IMR-90 (cell line): ENCODE measurements at regions not wholly inside any gene's neighbourhood (a gene's known extent, or its start where the extent isn't known, plus 50 kb on each side); places are given as distances from the start of the nearest gene placed in this dataset.

ENCODE experiments used
- ATAC-seq: fragments of 200-7000 bp; cut with Tn5 transposase; 2 replicates; pipeline ENCODE4 v1.9.1; 2020; ENCODE audit warnings: low read depth, mild to moderate bottlenecking, moderate library complexity
- BruUV-seq: library from RNA; stranded (reverse); fragments of 400-500 nt; replicated peaks from 2 replicates; lab custom pipeline; 2021; lab: Mats Ljungman, UMichigan
- CTCF ChIA-PET: fragments of 300-600 bp; formaldehyde crosslinking; extraction: SDS; loops from one replicate; lab custom pipeline; 2021; ENCODE audit warnings: antibody characterized with exemption; lab: Yijun Ruan, JAX
- POLR2A ChIA-PET: fragments of 300-600 bp; sonication (Branson Sonifier 250); formaldehyde crosslinking; loops from one replicate; lab custom pipeline; 2022; ENCODE audit warnings: antibody characterized with exemption; ENCODE audit not compliant: unreplicated experiment; lab: Charles Lee
- DNase-seq: peaks from one replicate; pipeline ENCODE4 v3.0.0; 2013
- H2AFZ ChIP-seq: replicated peaks from 2 replicates; pipeline ENCODE3; 2013; ENCODE audit warnings: low read length, mild to moderate bottlenecking; ENCODE audit not compliant: poor library complexity
- H2AK5ac ChIP-seq: 2 replicates; pipeline ENCODE4 v1.6.1; 2013; ENCODE audit warnings: low read depth, low read length, inconsistent platforms
- H2AK9ac ChIP-seq: replicated peaks from 2 replicates; pipeline ENCODE3; 2013; ENCODE audit warnings: mild to moderate bottlenecking, low read depth, low read length, moderate library complexity; ENCODE audit not compliant: poor library complexity
- H2BK120ac ChIP-seq: 2 replicates; pipeline ENCODE4 v1.6.1; 2013; ENCODE audit warnings: low read depth, low read length, inconsistent platforms
- H2BK15ac ChIP-seq: 3 replicates; pipeline ENCODE4 v1.6.1; 2013; ENCODE audit warnings: low read depth, low read length, inconsistent platforms
- H2BK20ac ChIP-seq: 2 replicates; pipeline ENCODE4 v1.6.1; 2013; ENCODE audit warnings: low read depth, mild to moderate bottlenecking, inconsistent platforms, low read length, moderate library complexity
- H2BK5ac ChIP-seq: 2 replicates; pipeline ENCODE4 v1.6.1; 2013; ENCODE audit warnings: mild to moderate bottlenecking, low read depth, low read length, inconsistent platforms; ENCODE audit not compliant: poor library complexity, severe bottlenecking
- H3K14ac ChIP-seq: replicated peaks from 2 replicates; pipeline ENCODE4 v1.6.1; 2013; ENCODE audit warnings: low read depth, low read length, inconsistent platforms
- H3K18ac ChIP-seq: 2 replicates; pipeline ENCODE4 v1.6.1; 2013; ENCODE audit warnings: low read depth, low read length, control low read depth
- H3K23ac ChIP-seq: 2 replicates; pipeline ENCODE4 v1.6.1; 2013; ENCODE audit warnings: low read depth, low read length, inconsistent platforms
- H3K27ac ChIP-seq: 2 replicates; pipeline ENCODE4 v1.5.1; 2013; ENCODE audit warnings: mild to moderate bottlenecking, control low read depth, low read length; ENCODE audit not compliant: insufficient read depth
- H3K27me3 ChIP-seq: 2 replicates; pipeline ENCODE4 v1.6.1; 2013; ENCODE audit warnings: low read length; ENCODE audit not compliant: control insufficient read depth, insufficient read depth
- H3K36me3 ChIP-seq: 2 replicates; pipeline ENCODE4 v1.6.1; 2013; ENCODE audit warnings: low read length, mixed read lengths; ENCODE audit not compliant: control insufficient read depth, insufficient read depth
- H3K4ac ChIP-seq: 2 replicates; pipeline ENCODE4 v1.6.1; 2013; ENCODE audit warnings: low read depth, low read length, inconsistent platforms
- H3K4me1 ChIP-seq: 2 replicates; pipeline ENCODE4 v1.6.1; 2013; ENCODE audit warnings: low read length, mixed read lengths; ENCODE audit not compliant: control insufficient read depth, insufficient read depth
- H3K4me2 ChIP-seq: 2 replicates; pipeline ENCODE4 v1.6.1; 2013; ENCODE audit warnings: low read depth, mild to moderate bottlenecking, control low read depth, low read length, moderate library complexity
- H3K4me3 ChIP-seq: 2 replicates; pipeline ENCODE4 v1.5.1; 2013; ENCODE audit warnings: low read depth, mild to moderate bottlenecking, control low read depth, low read length, moderate library complexity; ENCODE audit not compliant: insufficient read depth
- H3K56ac ChIP-seq: 2 replicates; pipeline ENCODE4 v1.6.1; 2013; ENCODE audit warnings: low read length, inconsistent platforms; ENCODE audit not compliant: insufficient read depth; ENCODE audit errors: extremely low read depth
- H3K79me1 ChIP-seq, 2 experiments: 2 replicates each; pipeline ENCODE4 v1.6.1; 2013; ENCODE audit warnings: low read length in 2 of 2, inconsistent platforms in 1 of 2, low read depth in 1 of 2
- H3K9ac ChIP-seq: 2 replicates; pipeline ENCODE4 v1.6.1; 2013; ENCODE audit warnings: low read depth, low read length, control low read depth
- H3K9me1 ChIP-seq: 2 replicates; pipeline ENCODE4 v1.6.1; 2013; ENCODE audit warnings: low read length, inconsistent platforms; ENCODE audit not compliant: insufficient read depth
- H3K9me3 ChIP-seq: 2 replicates; pipeline ENCODE4 v1.6.1; 2013; ENCODE audit warnings: low read length; ENCODE audit not compliant: control insufficient read depth, insufficient read depth
- H4K20me1 ChIP-seq: 2 replicates; pipeline ENCODE4 v1.6.1; 2013; ENCODE audit warnings: low read length, inconsistent platforms; ENCODE audit not compliant: insufficient read depth
- H4K5ac ChIP-seq: 2 replicates; pipeline ENCODE4 v1.6.1; 2013; ENCODE audit warnings: mild to moderate bottlenecking, low read depth, low read length, control low read depth
- H4K8ac ChIP-seq, 2 experiments: 2 replicates each; pipeline ENCODE4 v1.6.1; 2013; ENCODE audit warnings: low read depth in 2 of 2, low read length in 2 of 2, control low read depth in 1 of 2, inconsistent platforms in 1 of 2
- H4K91ac ChIP-seq: 2 replicates; pipeline ENCODE4 v1.6.1; 2013; ENCODE audit warnings: low read depth, low read length, inconsistent platforms; ENCODE audit not compliant: insufficient read depth
- BHLHE40 ChIP-seq: fragments of 150-350 bp; IDR thresholded peaks from 2 replicates; pipeline ENCODE4 v1.6.1; 2016; ENCODE audit warnings: mild to moderate bottlenecking, low read depth, low read length
- CEBPB ChIP-seq: IDR thresholded peaks from 2 replicates; pipeline ENCODE4 v1.6.1; 2012; ENCODE audit warnings: low read depth, low read length, improper control_type of control experiment
- MAZ ChIP-seq: IDR thresholded peaks from 2 replicates; pipeline ENCODE4 v1.6.1; 2012; ENCODE audit warnings: low read depth, mild to moderate bottlenecking, low read length, improper control_type of control experiment, moderate library complexity, borderline replicate concordance
- MXI1 ChIP-seq: IDR thresholded peaks from 2 replicates; pipeline ENCODE4 v1.6.1; 2012; ENCODE audit warnings: low read depth, mild to moderate bottlenecking, low read length, moderate library complexity, borderline replicate concordance
- WGBS, 2 experiments: methylation state at CpG; one replicate each; pipeline versions ENCODE4 v1.1.5 to v1.1.7; 2013; ENCODE audit warnings: missing lambda C conversion rate in 2 of 2; ENCODE audit not compliant: insufficient read length in 1 of 2; ENCODE audit errors: extremely low coverage in 2 of 2; 5-methylcytosine and 5-hydroxymethylcytosine counted together
- dilution Hi-C: fragments of 300-500 bp; cut with HindIII; formaldehyde crosslinking; loops from one replicate; pipeline ENCODE4 v1.14.3; 2018; ENCODE audit warnings: low sequenced_read_pairs; ENCODE audit not compliant: unreplicated experiment
- in situ Hi-C: fragments of 300-500 bp; cut with MboI; formaldehyde crosslinking; loops from 3 replicates; pipeline ENCODE4 v1.14.3; 2019; ENCODE audit warnings: low sequenced_read_pairs, inconsistent platforms, mixed read lengths
- intact Hi-C: fragments of 100-400 bp; cut with micrococcal nuclease; formaldehyde crosslinking; loops from 2 replicates; pipeline ENCODE4 v1.10.0; 2022

GRCh38 chr18:43627848-43628530, 350.7 kb upstream of the SYT4 start:
- no peak overlapping the region for H2BK20ac ChIP-seq
- no peaks in the 10 kb centered on the region for H4K20me1 ChIP-seq
- no peak overlapping the region for H4K5ac ChIP-seq
- no peak overlapping the region for H3K4ac ChIP-seq
- no peak overlapping the region for H2BK5ac ChIP-seq
- no peak overlapping the region for H3K23ac ChIP-seq
- intact Hi-C loops (loop anchor here (10.0 kb wide), 3 partner anchors 467 to 1587 kb away; no protein-coding TSS in a partner anchor), dilution Hi-C loops (no loop called here), in situ Hi-C loops (loop anchor here (25.0 kb wide), 2 partner anchors 709 to 1759 kb away; no protein-coding TSS in a partner anchor)
- H3K18ac ChIP-seq: no peak overlapping the region
- TF ChIP-seq CEBPB: no peak
- TF ChIP-seq BHLHE40: no peak
- TF ChIP-seq MAZ: no peak
- TF ChIP-seq MXI1: no peak
- no peaks in the 10 kb centered on the region for H3K36me3 ChIP-seq
- no peak overlapping the region for H2AK5ac ChIP-seq
- no peaks in the 10 kb centered on the region for H3K9me3 ChIP-seq
- H3K4me3 ChIP-seq: no peak overlapping the region
- no peak overlapping the region for H3K9ac ChIP-seq
- BruUV-seq: no TSS peak
- H3K4me1 ChIP-seq: no peaks in the 10 kb centered on the region
- no peak overlapping the region for H4K8ac ChIP-seq
- H3K56ac ChIP-seq: no peak overlapping the region
- H2AK9ac ChIP-seq: no peak overlapping the region
- CTCF ChIA-PET: no interaction called here
- DNase-seq (no peak), ATAC-seq (no peak)
- H3K27me3 ChIP-seq: no peaks in the 10 kb centered on the region
- H2BK15ac ChIP-seq: no peak overlapping the region
- no peak overlapping the region for H3K27ac ChIP-seq
- POLR2A ChIA-PET: no interaction called here
- H3K14ac ChIP-seq: no peak overlapping the region
- no peaks in the 10 kb centered on the region for H3K9me1 ChIP-seq
- no peak overlapping the region for H3K4me2 ChIP-seq
- no peak overlapping the region for H2BK120ac ChIP-seq
- no CpG with 5 or more reads among the region's 3 CpGs for WGBS, 2 experiments
- no peak overlapping the region for H2AFZ ChIP-seq
- H4K91ac ChIP-seq: no peak overlapping the region
- H3K79me1 ChIP-seq: no peaks in the 10 kb centered on the region
